Large intestine (tissue), 3 donors: ENCODE measurements at regions not wholly inside any gene's neighbourhood (a gene's known extent, or its start where the extent isn't known, plus 50 kb on each side); places are given as distances from the start of the nearest gene placed in this dataset.

ENCODE experiments used
- DNase-seq, 2 donors: peaks; one replicate each; pipeline versions ENCODE4 v3.0.0 to v3.0.0-alpha.2; 2013
- H3K27ac ChIP-seq: one replicate; pipeline ENCODE4 v1.5.1; 2013; ENCODE audit warnings: low read length
- H3K27me3 ChIP-seq: 2 replicates; pipeline ENCODE4 v1.6.1; 2013; ENCODE audit warnings: low read length; ENCODE audit not compliant: control insufficient read depth, insufficient read depth
- H3K36me3 ChIP-seq: 2 replicates; pipeline ENCODE4 v1.6.1; 2013; ENCODE audit warnings: low read length; ENCODE audit not compliant: control insufficient read depth, insufficient read depth
- H3K4me1 ChIP-seq: one replicate; pipeline ENCODE4 v1.6.1; 2013; ENCODE audit warnings: low read length; ENCODE audit not compliant: control insufficient read depth, insufficient read depth
- H3K4me3 ChIP-seq: one replicate; pipeline ENCODE4 v1.5.1; 2013; ENCODE audit warnings: low read length
- H3K9me3 ChIP-seq: one replicate; pipeline ENCODE4 v1.6.1; 2013; ENCODE audit warnings: mild to moderate bottlenecking, low read depth, low read length, moderate library complexity; ENCODE audit not compliant: control insufficient read depth
- WGBS: methylation state at CpG from one replicate; pipeline ENCODE4 v1.1.5; 2013; ENCODE audit warnings: low lambda C conversion rate; ENCODE audit not compliant: insufficient coverage; 5-methylcytosine and 5-hydroxymethylcytosine counted together

DNA sequence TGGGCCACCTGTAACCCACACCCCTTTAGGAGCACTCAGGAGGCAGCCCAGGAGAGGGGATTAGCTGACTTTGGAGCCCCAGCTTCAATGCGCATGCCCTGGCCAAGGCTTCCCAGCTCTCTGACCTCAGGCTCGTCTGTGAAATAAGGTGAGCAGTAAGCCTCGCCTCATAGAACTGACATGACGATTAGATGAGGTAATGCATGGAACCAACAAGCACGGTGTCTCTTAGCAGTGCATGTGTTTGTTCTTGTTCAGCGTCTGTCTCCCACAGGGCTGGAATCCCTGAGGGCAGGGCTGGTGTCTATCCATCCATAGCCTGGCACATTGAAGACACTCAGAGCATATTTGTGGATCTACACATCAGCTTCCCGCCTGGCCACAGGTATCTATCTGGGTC, 415.4 kb downstream of the MN1 start:
- no CpG with 5 or more reads among the region's 7 CpGs for WGBS
- Histone ChIP-seq H3K27ac (no peak overlapping the region), H3K4me3 (no peak overlapping the region)

DNA sequence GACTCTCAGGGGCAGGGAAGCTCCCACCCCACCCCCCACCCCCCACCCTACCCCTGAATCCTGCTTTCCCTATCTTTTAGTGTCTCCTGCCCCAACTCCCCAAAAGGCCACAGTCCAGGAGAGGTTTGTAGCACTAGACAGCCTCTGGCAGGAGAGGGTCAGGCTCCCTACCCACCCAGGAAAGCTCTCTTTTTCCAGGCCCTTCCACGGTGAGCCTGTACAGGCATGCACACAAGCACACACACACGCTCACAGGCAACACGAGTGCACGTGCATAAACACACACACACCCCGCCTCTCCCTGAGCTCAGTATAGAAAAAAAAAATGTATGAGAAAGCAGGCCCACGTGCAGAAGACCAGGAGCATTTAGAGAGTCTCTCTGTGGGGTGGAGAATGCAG, 414.0 kb downstream of the MN1 start:
- H3K4me3 ChIP-seq, result no peak overlapping the region
- H3K27ac ChIP-seq, result no peak overlapping the region
- no peak for DNase-seq
- H3K27me3 ChIP-seq, result peaks cover 29% of the 10 kb centered on the region
- no CpG with 5 or more reads among the region's 6 CpGs for WGBS
- peaks cover 4% of the 10 kb centered on the region for H3K4me1 ChIP-seq
- H3K36me3 ChIP-seq, result no peaks in the 10 kb centered on the region
- H3K9me3 ChIP-seq, result no peaks in the 10 kb centered on the region

More for the DNA sequence above, 415.4 kb downstream of the MN1 start:
- H3K9me3 ChIP-seq, result no peaks in the 10 kb centered on the region
- peaks cover under 1% of the 10 kb centered on the region for H3K4me1 ChIP-seq
- no peak for DNase-seq
- peaks cover 38% of the 10 kb centered on the region for H3K27me3 ChIP-seq
- H3K36me3 ChIP-seq, result no peaks in the 10 kb centered on the region

DNA sequence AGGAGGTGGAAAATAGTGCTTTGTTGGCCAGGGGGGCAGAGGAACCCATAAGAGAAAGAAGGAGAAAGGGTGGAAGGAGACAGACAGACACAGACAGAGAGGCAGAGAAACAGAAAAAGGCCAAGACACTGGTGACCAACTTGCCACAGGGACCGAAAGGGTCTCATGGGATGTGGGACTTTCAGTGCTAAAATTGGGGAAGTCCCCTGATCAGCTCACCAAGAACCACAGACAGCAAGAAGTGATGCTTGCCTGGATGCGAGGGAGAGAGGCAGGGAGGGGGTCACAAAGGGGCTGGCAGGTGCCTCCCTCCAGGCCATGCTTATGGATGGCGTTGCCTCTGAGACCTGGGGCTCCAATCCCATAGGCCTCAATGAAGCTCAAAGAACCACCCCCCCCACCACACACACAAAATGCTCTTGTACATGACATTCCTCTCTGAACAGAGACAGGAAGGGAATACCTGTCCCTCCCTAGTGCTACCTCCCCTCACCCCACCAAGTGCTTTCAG, 413.4 kb downstream of the MN1 start:
- Histone ChIP-seq H3K36me3 (no peaks in the 10 kb centered on the region), H3K9me3 (no peaks in the 10 kb centered on the region), H3K4me3 (no peak overlapping the region), H3K27ac (no peak overlapping the region), H3K27me3 (peaks cover 29% of the 10 kb centered on the region), H3K4me1 (peaks cover 4% of the 10 kb centered on the region)
- DNase-seq, result no peak
- no CpG with 5 or more reads among the region's 3 CpGs for WGBS

DNA sequence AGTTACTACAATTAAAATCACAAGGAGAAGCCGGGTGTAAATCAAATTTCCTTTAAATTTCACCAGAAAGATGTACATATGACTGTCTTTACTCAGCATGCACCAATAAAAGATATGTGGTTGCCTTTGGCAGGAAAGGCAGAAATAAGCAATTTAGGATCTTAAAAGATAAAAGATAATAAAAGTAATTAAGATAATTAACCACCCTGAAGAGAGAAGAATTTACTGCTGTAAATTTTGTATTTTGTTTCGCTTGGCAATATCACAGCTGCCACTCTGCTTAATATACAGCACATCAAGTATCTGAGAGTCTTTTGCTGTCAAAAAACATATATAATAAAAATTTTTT, 411.9 kb downstream of the MN1 start:
- no peak for DNase-seq
- Histone ChIP-seq H3K27me3 (peaks cover 26% of the 10 kb centered on the region), H3K4me1 (peaks cover 4% of the 10 kb centered on the region), H3K36me3 (no peaks in the 10 kb centered on the region), H3K27ac (no peak overlapping the region), H3K4me3 (no peak overlapping the region), H3K9me3 (no peaks in the 10 kb centered on the region)
- WGBS, result 90% methylated on average over 2 of the region's 2 CpGs

DNA sequence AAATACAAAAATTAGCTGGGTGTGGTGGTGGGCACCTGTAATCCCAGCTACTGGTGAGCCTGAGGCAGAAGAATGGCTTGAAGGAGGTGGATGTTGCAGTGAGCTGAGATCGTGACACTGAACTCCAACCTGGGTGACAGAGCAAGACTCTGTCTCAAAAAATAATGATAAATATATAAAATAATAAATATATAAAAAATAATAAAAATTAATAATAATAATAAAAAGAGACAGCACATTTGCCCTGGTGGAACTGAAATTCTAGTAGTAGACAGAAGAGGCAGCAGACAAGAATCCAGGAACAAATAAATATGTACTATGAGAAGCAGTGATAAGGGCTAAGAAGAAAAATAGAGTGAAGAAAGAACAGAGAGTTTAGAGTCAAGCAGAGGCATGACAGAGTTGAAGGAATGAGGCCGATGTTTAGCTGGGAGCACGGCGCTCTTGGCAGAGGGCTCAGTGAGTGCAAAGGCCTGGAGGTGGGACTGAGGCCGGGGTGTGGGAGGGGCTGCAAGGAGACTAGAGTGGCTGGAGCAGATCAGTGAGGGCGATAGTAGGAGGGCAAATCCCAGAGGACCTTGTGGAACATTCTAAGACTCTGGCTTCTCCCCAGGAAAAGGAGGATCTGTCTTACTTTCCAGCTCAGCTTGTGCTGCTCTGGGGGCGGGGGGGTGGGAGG, 410.3 kb downstream of the MN1 start:
- Histone ChIP-seq H3K9me3 (no peaks in the 10 kb centered on the region), H3K27me3 (peaks cover 17% of the 10 kb centered on the region), H3K4me3 (no peak overlapping the region), H3K4me1 (peaks cover 4% of the 10 kb centered on the region), H3K36me3 (no peaks in the 10 kb centered on the region), H3K27ac (no peak overlapping the region)
- WGBS, result 22% methylated on average over 3 of the region's 7 CpGs
- DNase-seq, result peak in 1 of 2 donors; percentile 45

DNA sequence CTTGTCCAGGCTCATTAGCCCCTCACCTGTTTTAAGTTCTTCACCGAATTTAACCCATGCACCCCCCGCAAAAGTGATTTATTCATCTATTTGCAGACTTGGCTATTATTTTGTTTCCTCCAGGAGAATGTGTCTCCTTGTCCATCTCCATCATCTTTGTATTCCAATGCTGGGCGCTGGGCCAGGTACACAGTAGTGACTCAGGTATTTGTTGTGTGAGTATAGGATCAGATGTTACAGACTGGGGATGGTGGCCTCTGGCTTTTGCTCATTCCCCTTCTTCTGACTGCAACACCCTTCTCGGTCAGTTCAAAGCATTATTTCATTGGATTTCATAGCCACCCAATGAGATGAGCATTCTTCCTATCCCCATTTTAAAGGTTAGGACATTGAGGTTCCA, 408.2 kb downstream of the MN1 start:
- no peaks in the 10 kb centered on the region for H3K9me3 ChIP-seq
- H3K4me3 ChIP-seq, result no peak overlapping the region
- H3K4me1 ChIP-seq, result peaks cover 4% of the 10 kb centered on the region
- no peaks in the 10 kb centered on the region for H3K36me3 ChIP-seq
- peaks cover 12% of the 10 kb centered on the region for H3K27me3 ChIP-seq
- DNase-seq, result no peak
- WGBS, result 80% methylated on average over 1 of the region's 4 CpGs
- no peak overlapping the region for H3K27ac ChIP-seq

DNA sequence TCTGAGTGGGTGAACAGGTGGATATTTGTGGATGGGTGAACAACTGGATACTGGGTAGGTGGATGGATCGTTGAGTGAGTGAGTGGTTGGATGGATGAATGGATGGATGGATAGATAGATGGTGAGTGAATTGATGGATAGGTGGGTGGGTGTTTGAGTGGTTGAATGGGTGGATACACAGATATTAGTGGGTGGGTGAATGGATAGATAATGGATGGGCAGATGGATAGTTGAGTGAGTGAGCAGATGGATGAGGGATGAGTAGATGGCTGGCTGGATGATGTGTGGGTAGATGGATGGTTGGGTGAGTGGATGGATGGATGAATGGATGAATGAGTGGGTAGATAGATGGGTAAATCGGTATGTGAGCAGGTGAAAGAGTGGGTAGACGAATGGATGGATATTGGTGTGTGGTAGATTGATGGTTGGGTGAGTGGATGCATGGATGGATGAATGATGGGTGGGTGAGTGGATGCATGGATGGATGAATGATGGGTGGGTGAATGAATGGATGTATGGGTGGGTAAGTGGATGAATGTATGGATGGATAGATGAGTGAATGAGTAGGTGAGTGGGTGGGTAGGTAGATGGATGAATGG, 406.7 kb downstream of the MN1 start:
- Histone ChIP-seq H3K9me3 (no peaks in the 10 kb centered on the region), H3K27ac (no peak overlapping the region), H3K27me3 (peaks cover 10% of the 10 kb centered on the region), H3K4me3 (no peak overlapping the region), H3K36me3 (no peaks in the 10 kb centered on the region), H3K4me1 (peaks cover 4% of the 10 kb centered on the region)
- no peak for DNase-seq
- WGBS, result 94% methylated on average over 3 of the region's 3 CpGs

DNA sequence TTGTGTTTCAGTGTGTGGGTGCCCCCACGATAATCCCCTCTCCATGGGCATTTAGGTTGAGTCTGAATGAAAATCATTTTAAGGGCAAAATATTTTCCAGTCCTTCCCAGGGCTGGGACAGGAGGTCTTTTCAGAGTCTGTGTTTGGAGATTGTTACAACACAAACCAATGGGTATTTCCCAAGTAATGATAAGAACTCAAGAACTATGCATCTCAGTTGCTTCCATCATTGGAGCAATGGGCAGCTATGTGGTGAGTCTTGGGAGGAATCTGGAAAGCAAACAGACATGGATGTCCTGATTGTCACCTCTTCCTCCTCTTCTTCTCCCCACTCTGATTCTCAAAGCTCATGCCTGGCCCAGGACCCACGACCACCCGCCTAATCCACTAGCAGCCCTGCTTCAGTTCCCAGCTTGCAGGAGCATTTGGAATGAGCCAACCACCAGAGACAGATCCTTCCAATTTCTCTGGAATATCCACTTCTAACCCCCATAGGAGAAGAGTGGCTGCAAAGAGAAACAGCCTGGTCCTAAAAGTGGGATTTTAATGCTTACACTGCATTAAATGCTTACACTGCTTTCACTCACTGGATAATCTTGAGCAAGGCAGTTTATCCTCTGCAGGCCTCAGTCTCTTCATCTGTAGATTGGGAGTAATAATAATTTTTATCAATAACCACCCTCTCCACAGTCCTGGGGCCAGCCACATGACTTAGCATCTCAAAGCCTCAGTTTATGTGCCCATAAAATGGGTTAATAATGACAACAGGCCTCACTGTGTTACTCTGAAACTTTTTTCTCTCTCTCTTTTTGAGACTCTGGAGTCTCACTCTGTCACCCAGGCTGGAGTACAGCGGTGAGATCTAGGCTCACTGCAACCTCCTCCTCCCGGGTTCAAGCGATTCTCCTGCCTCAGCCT, 404.3 kb downstream of the MN1 start:
- no peak overlapping the region for H3K4me3 ChIP-seq
- no peak overlapping the region for H3K27ac ChIP-seq
- WGBS, result no CpG with 5 or more reads among the region's 6 CpGs
- no peaks in the 10 kb centered on the region for H3K36me3 ChIP-seq
- H3K4me1 ChIP-seq, result no peaks in the 10 kb centered on the region
- no peak for DNase-seq
- peaks cover 17% of the 10 kb centered on the region for H3K27me3 ChIP-seq
- H3K9me3 ChIP-seq, result no peaks in the 10 kb centered on the region

DNA sequence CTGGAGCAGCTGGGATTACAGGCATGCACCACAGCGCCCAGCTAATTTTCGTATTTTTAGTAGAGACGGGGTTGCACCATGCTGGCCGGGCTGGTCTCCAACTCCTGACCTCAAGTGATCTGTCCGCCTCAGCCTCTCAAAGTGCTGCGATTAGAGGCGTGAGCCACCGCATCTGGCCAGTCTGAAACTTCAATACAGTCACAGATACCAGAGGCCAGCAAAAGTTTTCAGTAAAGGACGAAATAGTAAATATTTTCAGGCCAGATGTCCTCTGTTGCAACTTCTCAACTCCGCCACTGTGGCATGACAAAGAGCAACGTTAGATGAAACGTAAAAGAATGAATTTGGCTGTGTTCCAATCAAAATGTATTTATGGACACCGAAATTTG, 403.6 kb downstream of the MN1 start:
- DNase-seq, result no peak
- H3K4me3 ChIP-seq, result no peak overlapping the region
- H3K27ac ChIP-seq, result no peak overlapping the region

DNA sequence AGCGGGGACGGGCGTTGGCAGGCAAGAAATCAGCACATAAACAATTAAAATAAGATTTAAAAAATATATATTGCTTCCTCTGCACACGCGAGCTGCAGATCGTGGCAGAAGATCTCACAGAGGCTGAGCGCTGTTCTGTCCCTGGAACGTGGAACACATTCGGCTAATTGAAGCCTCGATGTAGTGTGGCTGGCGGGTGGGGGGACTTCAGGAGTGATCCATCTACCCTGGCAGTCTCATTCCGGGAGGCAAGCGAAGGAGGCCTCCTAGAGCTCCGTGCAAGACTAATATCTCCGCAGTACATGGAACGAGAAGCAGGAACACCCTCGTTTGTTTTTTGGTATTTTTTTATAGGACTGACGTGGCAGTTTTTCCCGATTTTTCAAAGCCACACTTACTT, 402.4 kb downstream of the MN1 start:
- Histone ChIP-seq H3K27me3 (peaks cover 17% of the 10 kb centered on the region), H3K4me1 (no peaks in the 10 kb centered on the region), H3K36me3 (no peaks in the 10 kb centered on the region), H3K4me3 (no peak overlapping the region), H3K27ac (no peak overlapping the region), H3K9me3 (no peaks in the 10 kb centered on the region)
- DNase-seq, result no peak
- 54% methylated on average over 5 of the region's 19 CpGs for WGBS

More for the DNA sequence above, 403.6 kb downstream of the MN1 start:
- H3K36me3 ChIP-seq, result no peaks in the 10 kb centered on the region
- WGBS, result 66% methylated on average over 3 of the region's 13 CpGs
- no peaks in the 10 kb centered on the region for H3K9me3 ChIP-seq
- peaks cover 17% of the 10 kb centered on the region for H3K27me3 ChIP-seq
- no peaks in the 10 kb centered on the region for H3K4me1 ChIP-seq
